ENCODE measurements at regions not wholly inside any gene's neighbourhood (a gene's known extent, or its start where the extent isn't known, plus 50 kb on each side); places are given as distances from the start of the nearest gene placed in this dataset.

DNA sequence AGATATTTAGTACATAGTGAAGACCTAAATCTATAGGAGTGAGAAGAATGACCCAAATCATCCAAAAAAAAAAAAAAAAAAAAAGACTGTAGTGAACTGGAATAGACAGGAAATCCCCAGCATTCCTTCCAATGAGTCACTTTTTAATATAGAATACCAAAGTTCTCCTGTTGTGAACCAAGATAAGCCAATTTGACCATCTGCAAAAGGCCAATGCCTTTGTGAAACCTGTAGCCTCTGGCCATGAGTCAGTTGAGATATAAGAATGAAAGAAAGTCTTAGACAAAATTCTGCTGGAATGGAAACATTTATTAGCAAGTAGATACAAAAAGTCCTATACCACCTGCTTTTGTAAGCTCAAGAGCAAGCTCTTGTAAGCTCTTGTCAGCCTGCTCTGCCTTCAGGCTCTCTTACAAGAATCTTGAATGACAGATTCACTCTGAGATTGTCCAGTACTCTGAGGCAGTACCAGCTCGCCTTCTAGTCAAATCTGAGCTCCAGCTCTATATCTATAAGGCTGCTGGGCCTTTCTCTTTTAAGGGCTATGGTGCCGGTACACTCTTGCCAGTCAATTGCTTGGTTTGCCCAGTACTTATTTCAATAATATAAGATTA, 243.0 kb upstream of the TMTC1 start:
- intact Hi-C loops (cut with DNase I; ENCODE audit: low total_unique reads), result no loop called here
- no peak overlapping the region for H3K27ac ChIP-seq
- no peaks in the 10 kb centered on the region for H3K27me3 ChIP-seq
- H3K36me3 ChIP-seq, result no peaks in the 10 kb centered on the region
- no peaks in the 10 kb centered on the region for H3K4me1 ChIP-seq
- H3K9me3 ChIP-seq, result no peaks in the 10 kb centered on the region
- TF ChIP-seq POLR2AphosphoS5 (IDR thresholded peaks at IDR 0.05) (no peak), POLR2A (IDR thresholded peaks at IDR 0.05) (no peak)
- TF ChIP-seq, protein P1, sequence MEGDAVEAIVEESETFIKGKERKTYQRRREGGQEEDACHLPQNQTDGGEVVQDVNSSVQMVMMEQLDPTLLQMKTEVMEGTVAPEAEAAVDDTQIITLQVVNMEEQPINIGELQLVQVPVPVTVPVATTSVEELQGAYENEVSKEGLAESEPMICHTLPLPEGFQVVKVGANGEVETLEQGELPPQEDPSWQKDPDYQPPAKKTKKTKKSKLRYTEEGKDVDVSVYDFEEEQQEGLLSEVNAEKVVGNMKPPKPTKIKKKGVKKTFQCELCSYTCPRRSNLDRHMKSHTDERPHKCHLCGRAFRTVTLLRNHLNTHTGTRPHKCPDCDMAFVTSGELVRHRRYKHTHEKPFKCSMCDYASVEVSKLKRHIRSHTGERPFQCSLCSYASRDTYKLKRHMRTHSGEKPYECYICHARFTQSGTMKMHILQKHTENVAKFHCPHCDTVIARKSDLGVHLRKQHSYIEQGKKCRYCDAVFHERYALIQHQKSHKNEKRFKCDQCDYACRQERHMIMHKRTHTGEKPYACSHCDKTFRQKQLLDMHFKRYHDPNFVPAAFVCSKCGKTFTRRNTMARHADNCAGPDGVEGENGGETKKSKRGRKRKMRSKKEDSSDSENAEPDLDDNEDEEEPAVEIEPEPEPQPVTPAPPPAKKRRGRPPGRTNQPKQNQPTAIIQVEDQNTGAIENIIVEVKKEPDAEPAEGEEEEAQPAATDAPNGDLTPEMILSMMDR (IDR thresholded peaks at IDR 0.05), result no peak
- DNase-seq (ENCODE audit: low spot score in 2 of 2), result no peak
- no peak overlapping the region for H3K4me3 ChIP-seq

DNA sequence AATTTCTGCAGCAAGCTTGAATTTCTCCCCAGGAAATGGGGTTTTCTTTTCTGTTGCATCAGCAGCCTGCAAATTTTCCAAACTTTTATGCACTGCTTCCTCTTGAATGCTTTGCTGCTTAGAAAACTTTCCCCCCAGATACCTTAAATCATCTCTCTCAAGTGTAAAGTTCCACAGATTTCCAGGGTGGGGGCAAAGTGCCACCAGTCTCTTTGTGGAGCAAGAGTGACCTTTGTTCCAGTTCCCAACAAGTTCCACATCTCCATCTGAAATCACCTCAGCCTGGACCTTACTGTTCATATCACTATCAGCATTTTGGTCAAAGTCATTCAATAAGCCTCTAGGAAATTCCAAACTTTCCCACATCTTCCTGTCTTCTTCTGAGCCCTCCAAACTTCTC, 241.6 kb upstream of the TMTC1 start:
- intact Hi-C loops (cut with DNase I; ENCODE audit: low total_unique reads), result no loop called here
- TF ChIP-seq POLR2AphosphoS5 (IDR thresholded peaks at IDR 0.05) (no peak), POLR2A (IDR thresholded peaks at IDR 0.05) (no peak)
- TF ChIP-seq, protein P1 (IDR thresholded peaks at IDR 0.05), result no peak
- no peaks in the 10 kb centered on the region for H3K36me3 ChIP-seq
- H3K27me3 ChIP-seq, result no peaks in the 10 kb centered on the region
- H3K27ac ChIP-seq, result no peak overlapping the region
- no peaks in the 10 kb centered on the region for H3K9me3 ChIP-seq
- no peak overlapping the region for H3K4me3 ChIP-seq
- DNase-seq (ENCODE audit: low spot score in 2 of 2), result no peak
- H3K4me1 ChIP-seq, result no peaks in the 10 kb centered on the region

DNA sequence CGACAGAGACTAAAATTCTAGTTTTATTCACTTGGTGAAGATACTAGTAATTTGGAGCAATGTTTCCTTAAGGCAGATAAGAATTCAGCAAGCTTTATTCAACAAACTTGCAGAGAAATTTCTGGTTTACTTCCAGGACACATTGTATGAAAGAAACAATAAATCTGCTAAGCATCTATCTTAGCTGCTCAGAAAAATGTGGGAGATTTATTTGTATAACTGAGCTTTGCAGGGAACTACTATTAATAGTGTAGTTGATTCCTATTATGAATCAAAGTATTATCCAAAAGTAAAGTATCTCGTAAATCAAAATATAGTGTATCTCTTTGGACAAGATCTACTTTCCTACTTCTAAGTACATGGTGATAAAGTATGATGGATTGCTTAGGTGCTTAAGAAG, 239.4 kb upstream of the TMTC1 start:
- intact Hi-C loops (cut with DNase I; ENCODE audit: low total_unique reads), result no loop called here
- H3K27me3 ChIP-seq, result no peaks in the 10 kb centered on the region
- no peak for DNase-seq (ENCODE audit: low spot score in 2 of 2)
- TF ChIP-seq, protein P1 (IDR thresholded peaks at IDR 0.05), result no peak
- no peaks in the 10 kb centered on the region for H3K9me3 ChIP-seq
- no peaks in the 10 kb centered on the region for H3K36me3 ChIP-seq
- no peak overlapping the region for H3K4me3 ChIP-seq
- H3K27ac ChIP-seq, result no peak overlapping the region
- no peaks in the 10 kb centered on the region for H3K4me1 ChIP-seq

DNA sequence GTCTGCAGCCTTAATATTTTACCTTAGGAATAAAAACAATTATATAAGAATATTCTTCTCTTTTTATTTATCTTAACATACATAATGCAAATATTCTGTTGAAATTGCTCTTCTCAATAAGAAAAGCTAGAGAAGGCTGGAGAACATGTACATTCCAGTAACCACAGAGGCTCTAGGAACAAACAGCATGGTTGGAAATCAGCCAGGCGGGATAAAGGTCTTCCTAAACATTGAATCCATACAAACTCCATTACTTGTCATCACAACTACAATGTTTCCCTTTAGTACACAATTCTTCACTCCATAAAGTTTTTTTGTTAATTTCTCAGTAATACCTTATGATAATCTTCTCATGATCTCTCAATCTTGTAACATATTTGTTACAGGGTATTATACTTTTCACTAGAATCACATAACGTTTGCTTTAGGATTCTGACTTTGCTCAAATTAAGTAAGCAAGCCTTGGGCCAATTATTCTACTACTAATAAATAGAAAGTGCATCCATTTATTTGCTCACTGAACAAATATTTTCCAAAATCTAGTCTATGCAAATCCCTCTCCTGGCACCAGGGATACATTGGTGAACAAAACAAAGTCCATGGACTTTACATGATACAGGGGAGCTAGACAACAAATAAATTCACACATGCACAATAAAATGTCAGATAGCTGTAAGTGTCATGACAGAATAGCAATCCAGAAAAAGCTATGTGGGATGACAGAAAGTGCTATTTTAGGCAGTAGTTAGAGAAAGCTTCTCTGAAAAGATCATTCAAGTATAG, 237.5 kb upstream of the TMTC1 start:
- intact Hi-C loops (cut with DNase I; ENCODE audit: low total_unique reads), result no loop called here
- Histone ChIP-seq H3K9me3 (no peaks in the 10 kb centered on the region), H3K4me1 (no peaks in the 10 kb centered on the region), H3K36me3 (no peaks in the 10 kb centered on the region), H3K27ac (no peak overlapping the region), H3K27me3 (no peaks in the 10 kb centered on the region), H3K4me3 (no peak overlapping the region)
- no peak for TF ChIP-seq POLR2AphosphoS5 (IDR thresholded peaks at IDR 0.05)
- TF ChIP-seq, protein P1 (IDR thresholded peaks at IDR 0.05), result no peak
- TF ChIP-seq POLR2A (IDR thresholded peaks at IDR 0.05), result no peak
- DNase-seq (ENCODE audit: low spot score in 2 of 2), result no peak

DNA sequence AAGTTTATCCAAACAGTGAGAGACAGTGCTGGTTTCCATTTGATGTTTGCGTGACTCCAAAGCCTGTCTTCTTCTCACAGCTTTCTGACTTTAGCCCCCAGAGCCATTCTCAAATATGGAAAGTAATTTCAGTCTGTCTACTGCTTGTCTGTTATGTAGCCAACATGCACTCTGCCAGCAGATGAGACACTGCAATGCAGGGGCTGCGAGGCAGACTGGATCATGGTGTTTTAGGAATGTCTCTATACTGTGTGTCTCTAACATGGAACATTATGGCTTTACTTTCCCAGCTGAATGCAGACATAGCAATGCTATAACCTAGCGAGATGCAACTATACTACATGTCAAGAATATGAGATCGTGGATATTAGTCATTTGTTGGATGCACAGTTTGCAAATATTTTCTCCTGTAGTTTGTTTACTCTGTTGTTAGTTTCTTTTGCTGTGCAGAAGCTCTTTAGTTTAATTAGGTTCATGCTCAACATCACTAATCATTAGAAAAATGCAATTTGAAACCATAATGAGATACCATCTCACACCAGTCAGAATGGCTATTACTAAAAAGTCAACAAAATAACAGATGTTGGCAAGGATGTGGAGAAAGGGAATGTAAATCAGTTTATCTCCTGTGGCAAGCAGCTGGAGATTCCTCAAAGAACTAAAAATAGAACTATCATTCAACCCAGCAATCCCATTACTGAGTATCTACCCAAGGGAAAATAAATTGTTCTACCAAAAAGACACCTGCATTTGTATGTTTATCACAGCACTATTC, 235.8 kb upstream of the TMTC1 start:
- DNase-seq (ENCODE audit: low spot score in 2 of 2), result no peak
- H3K27ac ChIP-seq, result no peak overlapping the region
- intact Hi-C loops (cut with DNase I; ENCODE audit: low total_unique reads), result no loop called here
- H3K27me3 ChIP-seq, result no peaks in the 10 kb centered on the region
- no peak overlapping the region for H3K4me3 ChIP-seq
- no peaks in the 10 kb centered on the region for H3K9me3 ChIP-seq
- TF ChIP-seq POLR2A (IDR thresholded peaks at IDR 0.05) (no peak), POLR2AphosphoS5 (IDR thresholded peaks at IDR 0.05) (no peak)
- TF ChIP-seq, protein P1 (IDR thresholded peaks at IDR 0.05), result no peak
- H3K36me3 ChIP-seq, result no peaks in the 10 kb centered on the region
- H3K4me1 ChIP-seq, result no peaks in the 10 kb centered on the region

Measured in breast epithelium (tissue), 4 donors.